ENCODE measurements at regions not wholly inside any gene's neighbourhood (a gene's known extent, or its start where the extent isn't known, plus 50 kb on each side); places are given as distances from the start of the nearest gene placed in this dataset.

DNA sequence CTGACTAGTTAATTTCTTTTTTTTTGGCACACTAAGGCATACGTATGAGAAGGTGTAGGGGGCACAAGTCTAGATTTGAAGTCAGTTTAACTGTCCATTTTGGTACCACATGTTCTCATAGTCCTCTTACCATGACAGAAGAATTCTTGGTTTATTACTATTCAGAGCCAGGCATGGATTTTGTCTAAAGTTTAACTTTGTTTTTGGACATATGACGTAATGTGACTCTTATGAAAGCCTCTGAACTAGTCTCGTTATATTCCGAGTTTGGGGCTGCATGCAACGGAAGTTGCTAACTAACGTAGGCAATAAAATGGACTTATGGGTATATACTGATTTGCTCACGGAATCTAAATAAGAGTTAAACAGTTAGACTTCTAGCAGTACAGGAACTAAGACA lies 62.9 kb downstream of the MSTN start:
- H2AK5ac ChIP-seq (ENCODE audit: low read depth, low read length) = no peak overlapping the region
- no peaks in the 10 kb centered on the region for H3K4me1 ChIP-seq (replicated peaks in 1 of 4; ENCODE audit: control insufficient read depth in 3 of 4, insufficient read depth in 4 of 4, low read length in 3 of 4)
- 91% methylated on average over 7 of the region's 7 CpGs; no CpG with 5 or more reads in 1 of the 2 experiments for WGBS, 2 experiments (ENCODE audit: extremely low coverage in 1 of 2, insufficient coverage in 1 of 2, insufficient read length in 1 of 2, insufficient replicate concordance in 2 of 2, low coverage in 1 of 2, low lambda C conversion rate in 2 of 2, missing lambda C conversion rate in 1 of 2)
- H4K8ac ChIP-seq (ENCODE audit: extremely low read depth, insufficient read depth, low read length) = no peak overlapping the region
- no peak overlapping the region for H3K4me2 ChIP-seq (ENCODE audit: insufficient read depth in 1 of 2, low read depth in 2 of 2, low read length in 2 of 2)
- no peak overlapping the region for H3K56ac ChIP-seq (replicated peaks; ENCODE audit: insufficient read length, low read depth, low read length)
- CTCF ChIA-PET (ENCODE audit: partially characterized antibody) = no interaction called here
- H3K27ac ChIP-seq (ENCODE audit: low read depth, low read length) = no peak overlapping the region
- no peak overlapping the region for H3K9ac ChIP-seq (replicated peaks in 1 of 4; ENCODE audit: extremely low read depth in 1 of 4, low read depth in 3 of 4, low read length in 3 of 4)
- H2BK120ac ChIP-seq (replicated peaks; ENCODE audit: low read depth, low read length) = no peak overlapping the region
- no peak overlapping the region for H3K4me3 ChIP-seq (ENCODE audit: extremely low read depth in 1 of 4, insufficient read depth in 2 of 4, low read depth in 3 of 4, low read length in 4 of 4)
- no peak overlapping the region for H2BK12ac ChIP-seq (ENCODE audit: low read depth, low read length)
- H2AFZ ChIP-seq (ENCODE audit: low read length) = no peak overlapping the region
- TF ChIP-seq SIX5 (IDR thresholded peaks at IDR 0.05; ENCODE audit: low read depth, low read length) = no peak
- TF ChIP-seq POLR2A (IDR thresholded peaks at IDR 0.05; ENCODE audit: control extremely low read depth in 1 of 2, low read depth in 2 of 2, low read length in 2 of 2) = no peak
- no peak for TF ChIP-seq EZH2 (IDR thresholded peaks at IDR 0.05; ENCODE audit: low read depth, low read length, severe bottlenecking)
- no peak for TF ChIP-seq ATF3 (IDR thresholded peaks at IDR 0.05; ENCODE audit: insufficient read depth, low read depth, low read length)
- TF ChIP-seq TCF12 (IDR thresholded peaks at IDR 0.05; ENCODE audit: low read depth, low read length) = no peak
- TF ChIP-seq MAX (IDR thresholded peaks at IDR 0.05) = no peak
- TF ChIP-seq ATF2 (IDR thresholded peaks at IDR 0.05; ENCODE audit: low read length) = no peak
- TF ChIP-seq KDM4A (IDR thresholded peaks at IDR 0.05; ENCODE audit: low read depth, low read length, severe bottlenecking) = no peak
- no peak for TF ChIP-seq GTF2F1 (IDR thresholded peaks at IDR 0.05; ENCODE audit: borderline replicate concordance, low read depth, low read length)
- TF ChIP-seq RXRA (IDR thresholded peaks at IDR 0.05; ENCODE audit: insufficient read depth, low read depth, low read length) = no peak
- no peak for TF ChIP-seq CHD1 (IDR thresholded peaks at IDR 0.05; ENCODE audit: low read depth, low read length)
- no peak for TF ChIP-seq ZNF274 (IDR thresholded peaks at IDR 0.05; ENCODE audit: borderline replicate concordance, extremely low read depth, low read length)
- TF ChIP-seq JUN (IDR thresholded peaks at IDR 0.05; ENCODE audit: low read depth, low read length) = no peak
- no peak overlapping the region for H2BK20ac ChIP-seq (ENCODE audit: low read length)
- H4K5ac ChIP-seq (ENCODE audit: insufficient read length, low read depth, low read length) = no peak overlapping the region
- no peak overlapping the region for H4K91ac ChIP-seq (replicated peaks; ENCODE audit: insufficient read length, low read length)
- no peaks in the 10 kb centered on the region for H4K20me1 ChIP-seq (replicated peaks in 1 of 2; ENCODE audit: control insufficient read depth in 1 of 2, insufficient read depth in 2 of 2, low read length in 2 of 2)
- H2BK15ac ChIP-seq (ENCODE audit: low read length) = no peak overlapping the region
- no peaks in the 10 kb centered on the region for H3K23me2 ChIP-seq (ENCODE audit: low read depth, low read length)
- no peak overlapping the region for H3K18ac ChIP-seq (ENCODE audit: extremely low read depth, low read length)
- FAIRE-seq = no peak
- no peaks in the 10 kb centered on the region for H3K27me3 ChIP-seq (replicated peaks in 1 of 4; ENCODE audit: control insufficient read depth in 3 of 4, extremely low read depth in 1 of 4, insufficient read depth in 3 of 4, low read length in 3 of 4)
- H3K79me1 ChIP-seq (ENCODE audit: low read depth, low read length) = no peaks in the 10 kb centered on the region
- H3K23ac ChIP-seq (ENCODE audit: insufficient read length) = no peak overlapping the region
- H3K14ac ChIP-seq (ENCODE audit: insufficient read length) = no peak overlapping the region
- H3K9me3 ChIP-seq (ENCODE audit: insufficient read depth in 2 of 2, low read depth in 1 of 2, low read length in 1 of 2) = no peaks in the 10 kb centered on the region; a peak in 1 of 4 replicates
- DNase-seq (ENCODE audit: low read depth in 1 of 2, low spot score in 2 of 2) = no peak
- no peaks in the 10 kb centered on the region; a peak in 1 of 8 replicates for H3K36me3 ChIP-seq (ENCODE audit: control insufficient read depth in 2 of 4, insufficient read depth in 4 of 4, low read length in 3 of 4)
- H2BK5ac ChIP-seq (ENCODE audit: low read depth, low read length) = no peak overlapping the region
- POLR2A ChIA-PET (ENCODE audit: partially characterized antibody) = no interaction called here
- H3K79me2 ChIP-seq (ENCODE audit: control insufficient read depth in 1 of 2, insufficient read depth in 2 of 2, low read length in 2 of 2) = no peaks in the 10 kb centered on the region
- H3K4ac ChIP-seq (replicated peaks; ENCODE audit: insufficient read length, low read depth, low read length) = no peak overlapping the region
